GM12874 (cell line): ENCODE measurements at regions not wholly inside any gene's neighbourhood (a gene's known extent, or its start where the extent isn't known, plus 50 kb on each side); places are given as distances from the start of the nearest gene placed in this dataset.

ENCODE experiments used
- TF ChIP-seq, protein P1 (sequence below): IDR thresholded peaks from 2 replicates; pipeline ENCODE4 v1.5.1; 2011; ENCODE audit warnings: low read depth, mild to moderate bottlenecking, control low read depth, low read length, moderate library complexity; ENCODE audit not compliant: insufficient read depth

DNA sequence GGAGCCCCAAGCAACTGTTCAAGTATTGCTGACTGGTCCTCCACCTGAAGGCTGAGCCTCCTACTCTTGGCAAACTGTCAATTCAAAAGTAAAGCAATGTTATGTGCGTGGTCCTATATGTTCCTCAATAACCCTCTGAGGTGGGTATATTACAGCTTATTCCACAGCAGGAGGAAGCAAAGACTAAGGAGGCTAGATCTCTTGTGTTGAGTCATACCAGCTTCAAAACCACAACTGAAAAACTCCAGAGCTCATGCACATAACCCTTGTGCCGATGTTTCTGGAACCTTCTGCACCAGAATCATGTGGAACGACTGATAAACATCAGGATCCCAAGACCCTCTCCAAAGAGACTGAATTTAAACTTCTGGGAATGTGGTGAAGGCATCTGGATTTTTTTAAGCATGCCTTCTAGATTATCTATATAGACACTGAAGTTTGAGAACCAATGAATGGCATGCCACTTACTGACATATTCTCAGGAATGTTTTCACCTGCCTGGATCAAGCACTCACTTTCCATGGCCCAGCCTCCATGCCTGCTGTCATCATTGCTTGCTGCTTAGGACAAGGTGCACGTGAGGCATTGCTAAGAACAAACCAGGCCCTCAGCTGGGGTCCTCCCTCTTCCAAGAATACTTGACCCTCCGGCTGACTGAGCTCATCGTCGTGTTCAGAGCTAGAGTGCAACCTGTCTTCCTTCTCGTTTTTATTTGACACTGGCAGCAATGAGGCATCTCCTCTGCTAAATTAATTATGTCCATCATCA lies 194.7 kb downstream of the BCL11B start:
- TF ChIP-seq, protein P1, sequence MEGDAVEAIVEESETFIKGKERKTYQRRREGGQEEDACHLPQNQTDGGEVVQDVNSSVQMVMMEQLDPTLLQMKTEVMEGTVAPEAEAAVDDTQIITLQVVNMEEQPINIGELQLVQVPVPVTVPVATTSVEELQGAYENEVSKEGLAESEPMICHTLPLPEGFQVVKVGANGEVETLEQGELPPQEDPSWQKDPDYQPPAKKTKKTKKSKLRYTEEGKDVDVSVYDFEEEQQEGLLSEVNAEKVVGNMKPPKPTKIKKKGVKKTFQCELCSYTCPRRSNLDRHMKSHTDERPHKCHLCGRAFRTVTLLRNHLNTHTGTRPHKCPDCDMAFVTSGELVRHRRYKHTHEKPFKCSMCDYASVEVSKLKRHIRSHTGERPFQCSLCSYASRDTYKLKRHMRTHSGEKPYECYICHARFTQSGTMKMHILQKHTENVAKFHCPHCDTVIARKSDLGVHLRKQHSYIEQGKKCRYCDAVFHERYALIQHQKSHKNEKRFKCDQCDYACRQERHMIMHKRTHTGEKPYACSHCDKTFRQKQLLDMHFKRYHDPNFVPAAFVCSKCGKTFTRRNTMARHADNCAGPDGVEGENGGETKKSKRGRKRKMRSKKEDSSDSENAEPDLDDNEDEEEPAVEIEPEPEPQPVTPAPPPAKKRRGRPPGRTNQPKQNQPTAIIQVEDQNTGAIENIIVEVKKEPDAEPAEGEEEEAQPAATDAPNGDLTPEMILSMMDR: no peak

DNA sequence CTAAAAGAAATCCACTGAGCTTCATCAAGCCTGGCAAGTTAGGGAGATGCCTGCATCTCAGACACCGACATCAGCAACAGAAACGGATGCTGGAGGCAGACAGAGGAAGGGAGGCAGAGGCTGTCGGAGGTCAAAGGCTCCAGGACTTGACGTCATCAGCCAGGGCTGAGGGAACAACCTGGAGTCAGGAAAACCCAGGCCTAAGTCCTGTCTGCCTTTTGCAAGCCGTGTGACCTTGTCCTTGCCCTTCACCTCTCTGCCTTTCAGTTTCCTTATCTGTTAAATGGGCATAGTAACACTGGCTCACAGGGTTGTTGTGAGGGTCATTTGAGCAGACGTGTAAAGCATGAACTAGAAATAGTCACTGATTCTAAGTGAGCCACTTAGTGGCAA lies 194.2 kb downstream of the BCL11B start:
- TF ChIP-seq, protein P1: no peak

GRCh38 chr14:99078426-99078825 lies 193.6 kb downstream of the BCL11B start:
- TF ChIP-seq, protein P1: no peak

- TF ChIP-seq, protein P1: no peak
Measured at GRCh38 chr14:99079061-99079727, 192.8 kb downstream of the BCL11B start.

GRCh38 chr14:99080306-99080705 lies 191.7 kb downstream of the BCL11B start:
- TF ChIP-seq, protein P1: no peak

DNA sequence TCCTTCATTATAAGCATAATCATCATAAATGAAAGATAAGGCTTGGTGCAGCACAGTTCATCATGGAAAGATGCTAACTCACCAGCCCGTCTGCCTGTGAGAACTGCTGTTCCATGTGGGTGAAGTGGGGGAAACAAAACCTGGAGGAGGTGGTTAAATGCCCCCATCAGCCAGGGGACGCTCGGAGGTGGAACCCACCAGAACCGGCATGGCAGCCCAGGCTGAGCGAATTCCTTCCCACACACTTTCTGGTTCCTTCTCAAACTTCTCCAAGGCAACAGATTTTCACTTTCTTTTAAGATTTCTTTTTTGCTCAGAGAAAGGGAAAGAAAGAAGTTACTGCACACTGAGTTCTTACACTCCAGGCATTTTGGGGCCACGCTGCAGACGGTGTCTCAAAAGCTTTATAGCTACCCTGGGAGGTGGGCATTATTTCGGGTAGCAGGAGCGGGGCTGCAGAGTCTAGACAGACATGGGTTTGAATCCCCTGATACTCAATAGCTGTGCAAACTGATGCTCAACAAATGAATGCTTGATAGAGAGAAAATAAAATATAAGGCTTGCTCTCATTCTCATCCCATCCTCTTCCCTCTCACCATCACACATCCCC lies 190.7 kb downstream of the BCL11B start:
- TF ChIP-seq, protein P1: no peak

DNA sequence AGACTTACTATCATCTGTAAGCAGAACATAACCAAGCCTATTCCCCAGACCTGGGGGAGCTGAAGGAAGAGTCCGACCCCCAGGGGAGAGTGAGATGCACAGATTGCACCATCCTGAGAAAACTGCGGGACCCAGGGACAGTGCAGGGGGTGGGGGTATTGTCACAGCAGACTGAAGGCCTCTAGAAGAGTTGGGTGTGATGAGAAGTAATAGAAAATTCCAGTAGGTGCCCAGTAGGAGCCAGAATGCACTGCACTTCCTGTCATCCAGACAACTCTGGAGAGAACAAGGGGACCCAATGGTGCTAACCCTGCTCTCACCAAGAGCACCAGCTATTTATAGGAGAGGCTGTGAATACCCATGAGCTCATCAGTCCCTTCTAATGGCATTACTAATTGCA lies 190.1 kb downstream of the BCL11B start:
- TF ChIP-seq, protein P1: no peak
